ENCODE measurements at regions not wholly inside any gene's neighbourhood (a gene's known extent, or its start where the extent isn't known, plus 50 kb on each side); places are given as distances from the start of the nearest gene placed in this dataset.

DNA sequence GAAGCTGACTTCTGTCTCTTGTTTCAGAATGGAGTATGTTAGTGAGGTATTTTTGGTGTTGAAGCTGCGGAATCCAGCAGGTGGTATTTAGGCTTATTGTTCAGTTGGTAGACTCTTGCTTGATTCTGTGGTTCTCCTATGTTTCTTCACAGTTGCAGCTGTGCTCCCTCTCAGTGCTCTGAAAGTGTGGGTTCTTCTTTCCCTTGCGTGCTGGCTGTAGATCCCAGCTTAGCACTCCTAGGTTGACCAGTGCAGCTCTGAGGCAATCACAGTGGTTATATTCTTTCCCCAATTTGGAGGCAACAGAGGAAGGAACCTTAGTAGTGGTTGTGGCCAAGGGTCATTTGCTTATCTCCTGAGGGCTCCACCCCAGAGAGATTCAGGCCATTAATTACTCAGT lies 269.2 kb upstream of the NRIP1 start:
- DNase-seq (ENCODE audit: low spot score) = no peak
- TF ChIP-seq, protein P1, sequence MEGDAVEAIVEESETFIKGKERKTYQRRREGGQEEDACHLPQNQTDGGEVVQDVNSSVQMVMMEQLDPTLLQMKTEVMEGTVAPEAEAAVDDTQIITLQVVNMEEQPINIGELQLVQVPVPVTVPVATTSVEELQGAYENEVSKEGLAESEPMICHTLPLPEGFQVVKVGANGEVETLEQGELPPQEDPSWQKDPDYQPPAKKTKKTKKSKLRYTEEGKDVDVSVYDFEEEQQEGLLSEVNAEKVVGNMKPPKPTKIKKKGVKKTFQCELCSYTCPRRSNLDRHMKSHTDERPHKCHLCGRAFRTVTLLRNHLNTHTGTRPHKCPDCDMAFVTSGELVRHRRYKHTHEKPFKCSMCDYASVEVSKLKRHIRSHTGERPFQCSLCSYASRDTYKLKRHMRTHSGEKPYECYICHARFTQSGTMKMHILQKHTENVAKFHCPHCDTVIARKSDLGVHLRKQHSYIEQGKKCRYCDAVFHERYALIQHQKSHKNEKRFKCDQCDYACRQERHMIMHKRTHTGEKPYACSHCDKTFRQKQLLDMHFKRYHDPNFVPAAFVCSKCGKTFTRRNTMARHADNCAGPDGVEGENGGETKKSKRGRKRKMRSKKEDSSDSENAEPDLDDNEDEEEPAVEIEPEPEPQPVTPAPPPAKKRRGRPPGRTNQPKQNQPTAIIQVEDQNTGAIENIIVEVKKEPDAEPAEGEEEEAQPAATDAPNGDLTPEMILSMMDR (IDR thresholded peaks at IDR 0.05; ENCODE audit: extremely low read depth, missing control alignments) = no peak

DNA sequence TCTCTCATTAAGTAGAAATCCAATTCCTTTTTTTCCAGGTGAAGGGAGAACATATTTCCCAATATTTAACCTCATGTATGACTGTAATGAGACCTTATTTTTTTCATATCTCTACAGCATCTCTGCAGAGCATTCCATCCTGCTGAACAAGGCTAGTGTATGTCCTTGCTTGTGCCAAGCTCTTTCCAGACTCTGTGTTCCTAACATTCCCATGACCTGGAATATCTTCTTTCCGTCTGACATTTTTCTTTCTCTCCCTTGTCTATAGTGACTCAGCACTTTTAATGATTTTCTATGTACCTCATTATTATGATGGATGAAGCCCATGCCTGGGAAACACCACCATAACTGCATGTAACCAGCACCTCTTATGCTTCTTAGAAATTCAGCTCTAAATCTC lies 278.3 kb upstream of the NRIP1 start:
- DNase-seq (ENCODE audit: low spot score) = no peak
- TF ChIP-seq, protein P1 (IDR thresholded peaks at IDR 0.05; ENCODE audit: extremely low read depth, missing control alignments) = no peak

DNA sequence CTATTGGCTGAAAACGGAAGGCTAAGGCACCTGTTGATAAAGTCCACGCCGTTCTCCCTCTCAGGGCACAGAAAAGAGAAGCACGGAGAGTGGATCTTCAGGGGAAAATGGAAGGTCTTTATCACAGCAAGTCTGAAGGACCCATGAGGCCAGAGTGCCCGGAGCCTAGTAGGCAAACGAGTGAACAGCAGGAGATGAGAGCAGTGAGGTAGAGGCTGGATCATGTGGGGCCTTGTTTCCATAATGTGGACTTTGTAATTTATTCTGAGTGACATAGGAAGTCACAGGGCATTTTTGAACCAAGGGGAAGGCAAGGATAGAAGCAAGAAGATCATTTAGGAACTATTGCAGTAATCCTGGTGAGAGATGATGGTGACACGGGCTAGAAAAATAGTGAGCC lies 287.2 kb upstream of the NRIP1 start:
- DNase-seq (ENCODE audit: low spot score) = no peak
- TF ChIP-seq, protein P1 (IDR thresholded peaks at IDR 0.05; ENCODE audit: extremely low read depth, missing control alignments) = no peak

DNA sequence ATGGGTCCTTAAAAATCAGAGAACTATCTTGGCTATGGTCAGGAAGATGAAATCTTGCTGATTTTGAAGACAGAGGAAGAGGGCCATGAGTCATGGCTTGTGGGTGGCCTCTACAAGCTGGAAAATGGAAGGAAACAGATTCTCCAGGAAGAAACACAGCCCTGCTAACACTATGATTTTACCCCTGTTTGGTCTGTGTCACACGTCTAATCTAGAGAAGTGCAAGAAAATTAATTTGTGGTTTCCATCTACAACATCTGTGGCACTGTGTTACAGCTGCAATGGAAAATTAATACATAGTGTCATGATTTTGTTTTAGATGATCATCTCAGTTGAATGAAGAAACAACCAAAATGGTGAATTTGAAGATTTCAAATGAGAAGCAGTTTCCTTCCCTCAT lies 288.7 kb upstream of the NRIP1 start:
- DNase-seq (ENCODE audit: low spot score) = no peak
- TF ChIP-seq, protein P1 (IDR thresholded peaks at IDR 0.05; ENCODE audit: extremely low read depth, missing control alignments) = no peak

DNA sequence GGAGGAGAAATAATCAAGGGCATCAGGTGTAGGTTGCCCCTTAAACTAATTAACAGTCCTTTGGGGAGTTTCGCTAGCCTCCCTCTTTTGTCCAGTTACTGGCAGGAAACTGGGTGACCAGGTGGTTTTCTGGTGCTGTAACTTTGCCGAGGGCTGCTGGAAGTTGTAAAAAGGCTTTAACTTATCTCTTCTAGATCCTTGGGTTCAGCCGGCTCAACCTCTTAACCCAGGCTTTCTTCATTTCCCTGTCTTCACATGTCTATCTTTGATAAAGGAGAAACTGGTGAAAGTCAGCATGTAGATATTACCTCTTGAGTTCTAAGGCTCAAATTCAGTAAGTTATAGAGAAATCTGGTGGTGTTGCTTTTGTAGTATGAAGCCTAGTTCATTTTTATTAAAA lies 289.7 kb upstream of the NRIP1 start:
- TF ChIP-seq, protein P1 (IDR thresholded peaks at IDR 0.05; ENCODE audit: extremely low read depth, missing control alignments) = no peak
- no peak for DNase-seq (ENCODE audit: low spot score)

DNA sequence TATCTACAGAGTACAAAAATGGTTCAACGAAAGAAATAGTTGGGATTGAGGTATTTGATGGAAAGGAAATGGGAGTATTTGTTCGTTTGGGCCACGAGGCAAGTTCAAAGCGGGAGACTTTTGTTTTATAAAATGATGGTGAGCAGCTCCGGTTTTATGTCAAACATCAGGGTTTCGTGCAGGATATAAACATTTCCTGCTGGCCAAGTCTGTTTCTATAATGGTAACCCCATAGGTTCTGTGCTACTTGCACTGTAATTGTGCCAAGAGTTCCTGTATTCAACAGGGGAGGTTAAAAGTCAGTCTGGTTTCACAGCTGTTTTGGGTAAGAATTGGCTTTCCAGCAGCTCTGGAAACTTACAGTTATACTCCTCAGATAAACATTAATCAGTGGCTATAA lies 290.3 kb upstream of the NRIP1 start:
- TF ChIP-seq, protein P1 (IDR thresholded peaks at IDR 0.05; ENCODE audit: extremely low read depth, missing control alignments) = no peak

DNA sequence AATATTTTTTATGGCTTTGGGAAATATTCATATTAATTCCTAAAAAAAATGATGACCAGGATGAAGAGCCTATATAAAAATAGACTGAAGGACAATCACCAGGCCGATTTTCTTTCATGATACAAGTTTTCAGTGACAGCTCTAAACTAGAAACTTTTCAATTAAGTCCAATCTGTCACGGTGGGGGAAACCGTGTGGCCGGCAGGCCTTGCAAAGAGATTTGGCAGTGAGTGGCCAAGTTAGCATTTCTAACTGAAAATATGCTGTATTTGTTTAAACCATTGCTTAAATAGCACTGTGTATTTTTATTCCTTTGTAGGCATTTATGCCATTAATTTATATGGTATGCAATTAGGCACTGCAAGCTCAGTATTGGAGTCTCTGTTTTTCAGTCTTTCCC lies 294.5 kb upstream of the NRIP1 start:
- no peak for DNase-seq (ENCODE audit: low spot score)
- TF ChIP-seq, protein P1 (IDR thresholded peaks at IDR 0.05; ENCODE audit: extremely low read depth, missing control alignments) = no peak

More for the DNA sequence above, 290.3 kb upstream of the NRIP1 start:
- no peak for DNase-seq (ENCODE audit: low spot score)

All from GM20000 (cell line).